LNCAP (cell line): ENCODE measurements at regions not wholly inside any gene's neighbourhood (a gene's known extent, or its start where the extent isn't known, plus 50 kb on each side); places are given as distances from the start of the nearest gene placed in this dataset.

Experiments used
- TF ChIP-seq, protein P1 (sequence below): fragments of 450-650 bp; IDR thresholded peaks from 2 replicates; pipeline ENCODE4 v1.5.1; 2017; ENCODE audit warnings: mild to moderate bottlenecking

GRCh38 chr1:191542444-191542843 is 615.8 kb upstream of the RGS18 start:
- TF ChIP-seq, protein P1, sequence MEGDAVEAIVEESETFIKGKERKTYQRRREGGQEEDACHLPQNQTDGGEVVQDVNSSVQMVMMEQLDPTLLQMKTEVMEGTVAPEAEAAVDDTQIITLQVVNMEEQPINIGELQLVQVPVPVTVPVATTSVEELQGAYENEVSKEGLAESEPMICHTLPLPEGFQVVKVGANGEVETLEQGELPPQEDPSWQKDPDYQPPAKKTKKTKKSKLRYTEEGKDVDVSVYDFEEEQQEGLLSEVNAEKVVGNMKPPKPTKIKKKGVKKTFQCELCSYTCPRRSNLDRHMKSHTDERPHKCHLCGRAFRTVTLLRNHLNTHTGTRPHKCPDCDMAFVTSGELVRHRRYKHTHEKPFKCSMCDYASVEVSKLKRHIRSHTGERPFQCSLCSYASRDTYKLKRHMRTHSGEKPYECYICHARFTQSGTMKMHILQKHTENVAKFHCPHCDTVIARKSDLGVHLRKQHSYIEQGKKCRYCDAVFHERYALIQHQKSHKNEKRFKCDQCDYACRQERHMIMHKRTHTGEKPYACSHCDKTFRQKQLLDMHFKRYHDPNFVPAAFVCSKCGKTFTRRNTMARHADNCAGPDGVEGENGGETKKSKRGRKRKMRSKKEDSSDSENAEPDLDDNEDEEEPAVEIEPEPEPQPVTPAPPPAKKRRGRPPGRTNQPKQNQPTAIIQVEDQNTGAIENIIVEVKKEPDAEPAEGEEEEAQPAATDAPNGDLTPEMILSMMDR: no peak

- TF ChIP-seq, protein P1: no peak
Measured at GRCh38 chr1:191546803-191547202, 611.5 kb upstream of the RGS18 start.

DNA sequence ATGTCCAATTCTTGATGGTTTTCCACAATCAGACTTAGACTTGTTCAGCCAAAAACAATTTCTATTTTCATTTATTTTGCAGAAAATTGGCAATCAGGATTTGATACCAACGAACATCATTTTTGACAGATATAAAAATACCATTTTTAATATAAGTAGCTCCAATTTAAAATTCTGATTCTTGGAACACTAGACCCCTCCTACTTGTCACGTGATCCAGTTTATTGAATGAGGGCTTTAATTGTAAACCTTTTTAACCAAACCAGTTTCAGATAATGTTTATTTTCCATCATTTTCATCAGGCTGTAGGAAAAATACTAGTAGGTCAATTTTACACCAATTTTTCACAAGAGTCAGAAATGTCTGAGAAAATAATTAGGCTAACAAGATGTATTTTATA is 607.2 kb upstream of the RGS18 start:
- TF ChIP-seq, protein P1: no peak

DNA sequence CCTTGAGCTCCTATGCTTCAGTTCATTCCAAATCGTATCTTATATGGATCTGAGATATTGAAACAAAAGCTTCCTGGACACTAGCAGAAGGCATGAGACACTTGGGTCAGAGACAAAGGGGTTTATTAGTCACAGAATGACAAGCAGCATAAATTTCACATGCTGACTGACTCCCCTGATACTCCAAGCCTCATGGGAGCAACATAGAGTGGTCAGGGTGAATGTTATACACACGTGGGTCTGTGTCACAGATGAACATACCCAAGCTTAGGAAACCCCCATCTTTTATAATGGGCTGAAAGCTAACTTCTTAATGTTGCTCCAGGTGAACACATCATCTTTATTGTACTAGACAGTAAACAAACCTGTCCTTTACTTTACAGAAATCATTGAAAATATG is 599.9 kb upstream of the RGS18 start:
- TF ChIP-seq, protein P1: no peak

- TF ChIP-seq, protein P1: no peak
Measured at GRCh38 chr1:191561276-191561675, 597.0 kb upstream of the RGS18 start.

GRCh38 chr1:191564275-191564674 is 594.0 kb upstream of the RGS18 start:
- TF ChIP-seq, protein P1: no peak

- TF ChIP-seq, protein P1: no peak
Measured at GRCh38 chr1:191572479-191572878, 585.8 kb upstream of the RGS18 start.

GRCh38 chr1:191575180-191575579 is 583.1 kb upstream of the RGS18 start:
- TF ChIP-seq, protein P1: no peak
